SK-N-DZ (cell line): ENCODE measurements at regions not wholly inside any gene's neighbourhood (a gene's known extent, or its start where the extent isn't known, plus 50 kb on each side); places are given as distances from the start of the nearest gene placed in this dataset.

Source experiments
- DNase-seq: peaks from one replicate; pipeline ENCODE4 v3.0.0-alpha.2; 2015; ENCODE audit warnings: low spot score

- no peak for DNase-seq
Measured at GRCh38 chr5:152337484-152337883, 67.6 kb downstream of the NMUR2 start.

DNA sequence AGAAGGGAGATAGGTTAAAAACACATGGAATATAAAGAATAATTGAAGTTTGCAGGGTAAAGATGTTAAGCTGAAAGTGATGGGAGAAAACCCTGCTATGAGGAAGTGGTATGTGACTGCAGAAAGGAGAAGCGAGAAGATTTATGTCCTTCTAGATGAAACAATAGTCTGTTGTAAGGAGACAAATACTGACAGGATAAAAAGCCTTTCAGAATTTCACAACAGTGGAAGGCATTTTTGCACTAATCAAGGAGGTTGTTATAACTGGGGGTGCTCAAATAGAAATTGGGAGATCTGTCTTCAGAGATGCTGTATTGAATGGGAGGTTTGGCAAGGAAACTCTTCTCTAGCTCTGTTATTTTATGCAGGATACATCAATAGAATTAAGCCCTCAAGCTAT is 69.6 kb downstream of the NMUR2 start:
- no peak for DNase-seq

- no peak for DNase-seq
Measured at GRCh38 chr5:152332716-152333460, 72.2 kb downstream of the NMUR2 start.

GRCh38 chr5:152331718-152332117 is 73.4 kb downstream of the NMUR2 start:
- DNase-seq = no peak

DNA sequence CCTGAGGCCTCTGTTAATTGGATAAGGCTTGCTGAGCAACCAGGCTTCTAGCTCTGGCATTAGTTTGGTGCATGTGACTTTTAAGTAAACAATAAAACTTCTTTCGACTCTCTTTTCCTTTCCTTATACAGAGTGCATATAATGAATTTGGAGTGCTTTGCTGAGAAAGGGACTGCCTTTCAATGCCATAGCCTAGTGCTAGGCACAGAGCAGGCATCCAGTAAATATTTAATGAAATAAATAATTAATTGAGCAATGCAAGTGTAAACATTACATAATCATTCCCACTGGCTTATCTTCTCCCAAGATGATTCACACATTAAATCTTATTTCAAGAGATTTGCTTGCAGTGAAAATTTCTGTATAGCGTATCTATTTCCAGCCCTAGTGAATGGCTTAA is 74.1 kb downstream of the NMUR2 start:
- DNase-seq = no peak

GRCh38 chr5:152329761-152330283 is 75.3 kb downstream of the NMUR2 start:
- DNase-seq = no peak

GRCh38 chr5:152329207-152329606 is 75.9 kb downstream of the NMUR2 start:
- DNase-seq = no peak

DNA sequence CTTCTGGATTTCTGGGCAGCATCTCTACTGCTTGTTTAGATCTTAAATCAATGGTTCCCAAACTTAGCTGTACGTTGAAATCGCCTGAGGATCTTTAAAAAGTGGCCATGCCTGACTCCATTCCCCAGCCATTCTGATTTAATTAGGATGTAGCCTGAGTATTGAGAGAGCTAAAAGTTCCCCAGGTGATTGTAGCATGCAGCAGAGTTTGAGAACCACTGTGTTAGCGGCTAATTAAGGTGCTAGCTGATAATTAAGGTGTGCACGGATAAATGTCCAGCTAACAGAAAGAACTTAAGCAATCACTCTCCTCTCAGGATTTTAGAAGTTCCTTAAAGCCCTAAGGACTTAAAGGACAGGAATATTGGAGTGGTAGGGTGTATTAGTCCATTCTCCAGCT is 89.1 kb downstream of the NMUR2 start:
- DNase-seq = no peak

DNA sequence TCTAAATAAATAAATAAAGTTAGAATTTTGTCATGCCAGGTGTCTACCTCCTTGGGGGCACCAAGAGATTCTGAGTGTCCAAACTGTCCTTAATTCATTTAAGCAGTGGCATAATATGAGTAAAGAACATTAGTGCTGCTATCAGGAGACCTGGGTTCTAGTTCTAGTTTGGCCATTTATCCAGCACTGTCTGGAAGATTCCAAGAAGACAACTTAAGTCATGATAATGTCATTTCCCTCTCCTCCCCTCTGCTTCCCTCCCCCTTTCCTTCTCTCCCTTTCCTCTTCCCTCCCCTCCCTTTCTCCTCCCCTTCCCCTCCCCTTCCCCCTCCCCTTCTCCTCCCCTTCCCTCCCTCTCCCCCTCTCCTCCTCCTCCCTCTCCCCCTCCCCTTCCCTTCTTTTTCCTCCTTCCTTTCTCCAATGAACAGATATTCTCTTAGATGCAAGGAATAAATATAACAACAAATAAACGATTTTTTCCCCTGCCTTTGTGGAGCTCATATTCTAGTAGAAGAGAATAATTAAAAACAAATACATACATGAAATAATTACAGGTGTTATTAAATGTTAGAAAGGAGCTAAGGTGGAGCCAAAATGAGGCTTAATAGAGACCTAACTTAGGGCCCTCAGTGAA is 90.8 kb downstream of the NMUR2 start:
- DNase-seq = no peak

DNA sequence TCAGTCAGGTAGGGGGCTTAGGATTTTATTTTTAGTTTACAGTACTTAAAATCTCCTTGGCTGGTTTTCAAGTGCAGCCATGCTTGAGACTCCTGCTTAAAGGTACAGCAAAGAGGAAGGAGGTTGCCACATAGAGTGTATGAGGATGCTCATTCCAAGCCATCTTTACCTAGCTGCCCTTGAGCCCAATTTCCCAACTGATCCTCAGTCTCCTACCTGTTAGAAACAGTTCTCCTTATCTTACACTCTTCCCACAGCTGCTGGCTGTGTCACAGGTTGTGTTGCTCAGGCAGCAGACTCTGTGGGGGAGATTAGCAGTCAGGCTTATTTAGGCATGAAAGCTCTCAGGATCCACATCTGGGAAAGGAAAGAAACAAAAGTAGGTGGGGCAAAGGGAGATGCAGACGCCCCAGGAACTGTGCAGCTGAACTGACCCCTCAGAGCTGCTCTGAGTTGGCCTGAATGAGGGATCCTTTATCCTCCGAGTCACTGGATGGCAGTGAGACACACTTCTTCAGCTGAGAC is 95.1 kb downstream of the NMUR2 start:
- DNase-seq = no peak

GRCh38 chr5:152306386-152306785 is 98.7 kb downstream of the NMUR2 start:
- DNase-seq = no peak

DNA sequence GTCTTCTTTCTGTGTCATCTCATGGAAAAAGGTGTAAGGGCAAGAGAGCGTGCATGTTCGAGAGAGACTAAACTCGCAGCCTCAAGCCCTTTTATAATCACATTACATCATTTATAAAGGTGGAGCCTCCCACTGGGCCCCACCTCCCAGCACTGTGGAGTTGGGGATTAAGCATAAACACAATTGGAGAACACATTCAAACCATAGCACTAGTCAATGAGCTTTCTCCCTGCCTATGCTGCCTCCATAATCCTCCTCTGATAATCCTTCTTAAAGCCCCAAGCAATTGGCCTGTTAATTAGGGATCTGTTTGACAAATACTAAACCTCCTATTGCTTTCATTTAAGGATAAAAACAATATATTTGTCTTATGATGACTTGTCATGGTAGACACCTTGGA is 99.6 kb downstream of the NMUR2 start:
- no peak for DNase-seq

- no peak for DNase-seq
Measured at GRCh38 chr5:152303841-152304240, 101.2 kb downstream of the NMUR2 start.

GRCh38 chr5:152297866-152298265 is 107.2 kb downstream of the NMUR2 start:
- DNase-seq = no peak

- DNase-seq = no peak
Measured at GRCh38 chr5:152293189-152293588, 111.9 kb downstream of the NMUR2 start.

- no peak for DNase-seq
Measured at GRCh38 chr5:152290181-152290580, 114.9 kb downstream of the NMUR2 start.

GRCh38 chr5:152288917-152289595 is 116.0 kb downstream of the NMUR2 start:
- DNase-seq = no peak

DNA sequence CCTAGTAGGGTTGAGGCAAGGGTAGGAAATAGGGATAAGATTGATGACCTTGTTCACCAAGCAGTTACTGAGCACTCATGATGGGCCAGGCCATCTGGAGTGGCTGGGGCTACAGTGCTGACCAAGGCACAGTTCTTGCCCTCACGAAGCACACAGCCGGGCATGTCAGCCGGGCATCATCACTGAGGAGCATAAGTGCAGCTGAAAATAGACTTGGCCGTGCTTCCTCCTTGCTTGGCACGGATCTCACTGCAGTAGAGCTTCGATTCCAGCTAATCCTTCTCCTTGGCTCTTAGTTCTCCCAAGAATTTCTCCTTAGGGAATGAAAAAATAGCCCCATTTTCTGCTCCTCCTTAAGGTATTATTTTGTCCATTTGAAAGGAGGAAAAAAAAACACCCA is 116.6 kb downstream of the NMUR2 start:
- no peak for DNase-seq

DNA sequence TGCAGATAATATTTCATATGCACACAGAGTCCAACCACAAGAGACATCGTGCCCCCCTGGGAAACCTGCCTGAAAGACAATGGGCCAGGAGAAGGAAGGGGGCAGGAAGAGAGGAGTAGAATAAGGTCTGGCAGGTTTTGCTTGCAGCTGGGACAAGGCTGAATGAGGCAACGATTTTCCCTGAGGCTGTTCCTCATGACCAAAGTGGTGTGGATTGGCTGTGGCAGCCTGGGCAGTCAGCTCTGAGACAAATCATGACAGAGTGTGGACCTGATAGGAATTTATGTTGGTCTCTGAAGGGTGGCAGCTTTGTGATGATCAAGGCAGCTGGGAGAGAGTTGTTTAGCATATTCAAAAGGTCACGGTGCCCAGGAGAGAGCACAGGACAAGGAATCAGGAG is 119.3 kb downstream of the NMUR2 start:
- DNase-seq = no peak

GRCh38 chr5:152282331-152282730 is 122.7 kb downstream of the NMUR2 start:
- DNase-seq = no peak

DNA sequence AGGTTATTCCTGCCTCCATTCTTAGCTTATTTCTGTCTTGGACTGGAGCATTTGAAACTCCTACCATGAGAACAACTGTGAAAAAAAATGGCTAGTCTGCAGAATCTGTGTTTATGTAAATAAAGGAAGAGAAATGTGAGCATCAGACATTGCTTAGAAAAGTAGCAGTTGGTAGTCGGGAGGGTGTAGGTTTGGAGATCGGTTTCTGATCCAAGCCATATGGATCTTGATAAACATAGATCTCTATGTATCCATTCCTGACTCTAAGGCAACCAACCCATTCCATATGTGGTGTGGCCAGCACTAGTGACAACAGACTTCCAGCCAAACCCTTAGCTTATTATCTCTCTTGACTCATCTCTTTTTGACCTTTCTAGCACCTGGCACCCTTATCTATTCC is 127.1 kb downstream of the NMUR2 start:
- no peak for DNase-seq

DNA sequence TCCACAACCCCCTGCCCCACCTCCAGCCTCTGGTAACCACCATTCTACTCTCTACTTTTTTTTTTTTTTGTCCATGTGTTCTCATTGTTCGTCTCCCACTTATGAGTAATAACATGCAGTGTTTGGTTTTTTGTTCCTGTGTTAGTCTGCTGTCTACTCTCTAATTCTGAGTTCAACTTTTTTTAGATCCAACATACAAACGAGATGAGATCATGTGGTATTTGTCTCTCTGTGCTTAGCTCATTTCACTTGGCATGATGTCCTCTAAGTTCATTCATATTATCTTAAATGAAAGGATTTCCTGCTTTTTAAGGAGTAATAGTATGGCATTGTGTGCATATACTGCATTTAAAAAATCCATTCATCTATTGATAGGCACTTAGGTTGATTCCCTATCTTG is 130.9 kb downstream of the NMUR2 start:
- no peak for DNase-seq
